NCI-H1417 (cell line): ENCODE measurements at regions not wholly inside any gene's neighbourhood (a gene's known extent, or its start where the extent isn't known, plus 50 kb on each side); places are given as distances from the start of the nearest gene placed in this dataset.
"Not testable (repeated sequence)": the region's sequence is repeated elsewhere in the genome, so short reads cannot be mapped to it uniquely, and the experiment has no call there.

Source experiments
- DNase-seq, 3 experiments: peaks; one replicate each; lab custom pipeline; 2025; lab: John Stamatoyannopoulos, UW

DNA sequence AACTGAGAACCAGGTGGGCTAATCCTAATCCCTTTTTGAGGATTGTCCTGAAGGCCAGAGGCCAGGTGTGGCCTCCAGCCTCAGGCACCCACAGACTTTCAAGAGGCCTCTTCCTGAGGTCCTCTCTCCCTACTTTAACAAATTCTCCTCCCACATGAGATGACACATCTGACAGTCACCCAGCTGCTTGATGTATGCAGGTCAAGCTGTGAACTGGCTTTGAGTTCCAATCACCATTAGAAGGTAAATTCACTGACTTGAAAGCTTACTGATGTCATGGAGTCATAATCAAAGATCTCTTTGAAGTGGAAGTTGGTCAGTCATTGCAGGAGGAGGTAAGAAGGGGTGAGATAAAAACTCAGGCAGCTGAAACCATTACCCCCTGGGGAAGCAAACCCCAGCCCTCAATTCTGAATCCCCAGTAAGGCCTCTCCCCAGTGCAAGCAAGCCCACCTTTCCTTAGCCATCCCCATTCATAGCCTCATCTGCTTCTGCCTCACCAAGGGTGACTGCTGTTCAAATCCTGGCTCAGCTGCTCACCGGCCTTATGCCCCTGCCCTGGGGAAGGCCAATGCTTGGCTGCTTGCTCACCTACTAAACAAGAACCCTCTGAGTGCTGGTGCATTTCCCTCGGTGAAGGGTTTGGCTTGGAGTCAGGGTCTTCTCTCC lies 196.3 kb downstream of the BCL2L11 start:
- DNase-seq, result not testable (repeated sequence)

DNA sequence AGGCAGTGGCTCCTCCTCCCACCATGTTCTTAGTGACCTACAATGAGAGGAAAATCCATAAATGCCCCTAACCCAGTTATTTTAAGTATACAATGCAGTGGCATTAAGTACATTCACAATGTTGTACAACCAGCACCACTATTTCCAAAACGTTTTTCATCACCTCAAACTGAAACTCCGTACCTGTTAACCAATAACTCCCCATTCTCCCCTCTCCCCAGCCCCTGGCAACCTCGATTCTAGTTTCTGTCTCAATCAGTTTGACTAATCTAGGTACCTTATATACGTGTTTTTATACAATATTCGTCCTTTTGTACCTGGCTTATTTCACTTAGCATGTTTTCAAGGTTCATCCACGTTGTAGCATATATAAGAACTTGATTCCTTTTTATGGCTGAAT lies 198.8 kb downstream of the BCL2L11 start:
- not testable (repeated sequence) for DNase-seq

DNA sequence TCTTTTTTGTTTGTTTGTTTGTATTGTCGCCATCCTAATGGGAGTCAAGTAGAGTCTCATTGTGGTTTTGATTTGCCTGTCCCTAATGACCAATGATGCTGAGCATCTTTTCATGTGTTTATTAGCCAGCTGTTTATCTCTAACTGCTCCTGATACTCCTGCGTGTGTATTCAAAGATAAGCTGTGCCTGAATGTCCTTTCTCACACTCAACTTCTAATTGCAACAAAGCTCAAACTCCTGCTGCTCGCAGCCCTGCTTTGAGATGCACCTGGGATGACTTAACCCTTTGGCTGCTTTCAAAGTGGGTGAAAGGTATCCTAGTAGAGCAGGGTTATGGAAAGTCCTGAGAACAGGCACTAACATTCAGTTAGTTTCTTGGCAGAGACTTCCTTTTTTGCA lies 199.6 kb downstream of the BCL2L11 start:
- not testable (repeated sequence) for DNase-seq

DNA sequence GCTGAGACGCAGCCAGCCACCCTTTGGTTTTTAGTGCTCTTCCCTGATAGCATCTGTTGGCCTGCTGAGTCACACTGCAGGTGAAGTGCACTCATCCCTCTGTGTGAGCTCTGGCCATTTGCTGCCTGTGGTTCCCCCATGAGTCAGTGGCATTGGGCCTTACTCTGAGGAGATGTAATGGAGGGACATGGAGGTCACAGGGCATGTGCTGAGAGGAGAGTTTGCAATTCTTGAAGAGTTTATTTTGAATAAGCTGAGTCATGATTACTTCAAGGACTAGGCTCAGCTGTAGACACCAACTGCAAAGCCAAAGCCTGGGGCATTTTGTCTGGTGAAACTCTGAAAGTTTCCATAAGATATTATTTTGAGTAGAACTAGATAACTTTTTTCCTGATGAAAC lies 200.3 kb downstream of the BCL2L11 start:
- DNase-seq, result not testable (repeated sequence)

DNA sequence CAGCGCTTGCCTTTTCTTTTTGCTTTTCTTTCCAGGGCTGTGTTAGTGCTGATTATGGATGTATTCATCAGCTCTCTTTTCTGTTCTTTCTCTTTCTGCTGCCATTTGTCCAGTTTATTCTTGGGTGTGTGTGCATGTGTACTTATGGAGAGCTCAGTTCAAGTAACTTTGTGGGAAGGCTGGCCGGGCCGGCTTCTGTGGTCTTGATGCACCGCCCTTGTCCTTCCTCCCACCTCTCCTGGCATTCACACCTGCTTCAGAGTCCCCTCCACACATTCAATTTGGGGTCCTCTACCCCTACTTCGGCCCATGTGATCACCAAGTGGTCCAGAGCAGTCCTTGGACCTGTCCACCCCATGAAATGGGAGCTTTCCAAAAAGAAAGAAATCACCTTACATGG lies 202.7 kb downstream of the BCL2L11 start:
- not testable (repeated sequence) for DNase-seq

DNA sequence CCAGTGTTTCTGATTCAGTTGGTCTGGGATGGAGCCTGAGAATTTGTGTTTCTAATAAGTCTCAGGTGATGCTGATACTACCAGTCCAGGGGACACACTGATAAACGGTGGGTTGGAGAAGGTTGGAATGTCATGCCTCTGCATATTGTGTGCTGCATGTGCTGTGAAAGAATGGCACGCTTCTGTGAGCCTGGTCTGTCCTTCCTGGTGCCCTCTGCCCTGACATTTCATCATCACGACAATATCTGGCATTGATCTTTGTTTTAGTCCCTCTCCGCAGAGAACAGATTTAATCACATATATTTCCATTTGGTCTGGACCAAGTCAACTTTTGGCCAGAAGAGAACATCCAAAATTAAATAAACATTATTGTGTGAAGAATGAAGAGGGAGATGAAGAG lies 207.0 kb downstream of the BCL2L11 start:
- not testable (repeated sequence) for DNase-seq

DNA sequence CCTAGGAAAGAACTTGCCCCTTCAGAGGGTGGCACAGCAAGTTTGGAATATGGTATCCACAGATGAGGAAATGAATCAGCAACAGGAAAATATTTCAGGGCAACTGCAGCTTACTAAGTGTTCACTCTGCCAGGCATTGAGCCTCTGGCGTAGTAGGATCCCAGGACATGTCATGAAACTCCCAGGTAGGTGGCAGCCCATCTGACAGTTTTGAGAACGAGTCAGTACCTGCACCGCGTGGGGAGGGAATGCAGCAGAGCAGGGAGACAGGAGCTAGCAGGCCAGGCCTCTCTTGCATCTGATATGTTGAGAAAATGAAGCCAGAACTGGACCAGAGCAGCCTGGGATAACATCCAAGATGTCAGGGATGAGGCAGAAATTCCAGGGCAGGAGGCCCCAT lies 208.6 kb downstream of the BCL2L11 start:
- not testable (repeated sequence) for DNase-seq

DNA sequence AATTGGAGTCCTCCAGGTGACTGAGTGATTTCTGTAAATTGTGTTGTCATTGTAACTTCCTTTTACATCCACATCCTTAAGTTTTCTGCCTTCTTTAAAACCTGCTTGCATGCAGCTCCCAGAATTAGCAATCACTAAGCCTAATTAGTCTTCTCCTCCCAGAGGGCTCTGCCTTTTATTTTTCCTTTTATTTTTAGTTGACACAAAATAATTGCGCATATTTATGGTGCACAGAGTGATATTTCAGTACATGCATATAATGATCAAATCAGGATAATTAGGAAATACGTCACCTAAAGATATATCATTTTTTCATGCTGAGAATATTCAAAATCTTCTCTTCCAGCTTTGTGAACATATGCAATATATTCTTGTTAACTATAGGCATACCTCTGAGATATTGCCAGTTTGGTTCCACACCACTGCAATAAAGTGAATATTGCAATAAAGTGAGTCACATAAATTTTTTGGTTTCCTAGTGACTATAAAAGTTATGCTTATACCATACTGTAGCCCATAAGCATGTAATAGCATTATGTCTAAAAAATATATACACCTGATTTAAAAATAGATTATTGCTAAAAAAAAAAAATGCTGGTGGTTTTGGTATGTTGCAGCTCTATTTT lies 210.5 kb downstream of the BCL2L11 start:
- DNase-seq, result not testable (repeated sequence)

DNA sequence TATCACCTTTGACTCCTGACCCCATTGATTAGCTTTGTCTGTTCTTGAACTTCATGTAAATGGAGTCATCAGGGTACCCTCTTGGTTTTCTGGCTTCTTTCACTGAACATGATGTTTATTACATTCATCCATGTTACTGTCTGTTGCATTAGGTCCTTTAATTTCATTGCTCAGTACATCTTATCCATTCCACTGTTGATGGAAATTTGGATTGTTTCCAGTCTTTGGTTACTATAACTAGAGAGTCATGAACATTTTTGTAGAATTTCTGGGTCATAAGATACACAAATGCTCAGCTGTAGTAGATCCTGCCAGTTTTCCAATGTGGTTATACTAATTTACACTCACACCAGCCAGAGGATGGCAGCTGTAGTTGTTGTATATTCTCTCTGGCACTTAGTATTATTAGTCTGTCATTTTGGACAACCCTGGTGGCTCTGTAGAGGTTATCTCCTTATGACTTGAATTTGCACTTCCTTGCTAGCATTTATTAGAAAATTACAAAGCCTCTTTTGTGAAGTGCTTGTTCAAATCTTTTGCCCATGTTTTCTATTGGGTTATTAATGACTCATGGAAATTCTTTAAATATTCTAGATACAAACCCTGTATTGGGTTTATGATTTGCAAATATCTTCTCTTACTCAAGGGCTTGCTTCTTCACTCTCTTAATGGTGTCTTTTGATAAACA lies 214.7 kb downstream of the BCL2L11 start:
- not testable (repeated sequence) for DNase-seq

DNA sequence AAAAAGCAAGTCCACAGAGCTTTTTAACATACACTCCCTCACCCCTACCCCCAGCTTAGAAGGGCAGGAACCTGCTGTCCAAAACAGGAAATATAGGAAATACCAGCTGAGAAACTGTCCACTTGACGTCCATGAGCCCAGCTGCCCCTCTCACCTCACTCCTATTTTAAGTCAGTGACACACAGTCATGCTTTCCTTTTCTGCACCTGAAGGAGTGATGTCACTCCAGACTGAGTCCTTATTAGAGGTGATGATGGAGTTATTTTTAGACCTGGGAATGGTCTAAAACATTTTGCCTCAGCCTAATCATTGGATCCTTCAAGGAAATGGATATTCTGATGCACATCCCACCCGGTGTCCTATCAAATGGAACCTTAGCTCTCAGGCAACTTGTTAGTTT lies 217.8 kb downstream of the BCL2L11 start:
- DNase-seq, result not testable (repeated sequence)

DNA sequence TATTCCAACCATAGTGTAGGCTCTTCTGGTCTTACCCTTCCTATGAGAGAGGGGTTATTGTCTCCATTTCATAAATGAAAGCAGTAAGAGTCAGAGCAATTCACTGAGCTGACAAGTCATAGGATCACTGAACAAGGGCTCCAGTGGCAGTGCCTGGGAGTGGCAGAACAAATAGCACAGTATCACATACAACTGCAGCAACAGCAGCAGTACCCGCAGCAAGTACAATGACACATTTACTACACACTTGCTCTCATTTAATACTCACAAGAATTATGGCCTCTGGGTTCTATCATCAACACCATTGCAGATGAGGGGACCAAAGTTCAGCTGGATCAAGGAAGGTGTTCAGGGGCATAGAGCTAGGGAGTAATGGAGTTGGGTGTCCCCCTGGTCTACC lies 218.8 kb downstream of the BCL2L11 start:
- not testable (repeated sequence) for DNase-seq

DNA sequence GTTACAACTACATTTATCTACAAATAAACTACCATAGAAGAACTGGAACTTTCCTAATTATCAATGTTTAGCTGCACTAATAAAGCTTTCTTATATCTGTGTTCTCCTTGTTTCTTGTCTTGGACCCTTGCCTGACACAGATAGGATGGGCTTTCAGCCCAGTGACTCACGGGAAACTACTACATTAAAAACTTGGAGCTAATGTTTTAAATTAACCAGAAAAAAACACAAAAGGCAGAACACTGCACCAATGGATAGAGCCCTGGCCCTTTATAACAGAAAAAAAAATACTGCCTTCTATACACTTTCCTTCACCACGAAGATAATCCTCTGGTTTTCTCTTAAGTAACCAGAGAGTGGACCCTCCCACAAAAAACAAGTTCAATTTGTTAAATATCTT lies 223.9 kb downstream of the BCL2L11 start:
- not testable (repeated sequence) for DNase-seq

DNA sequence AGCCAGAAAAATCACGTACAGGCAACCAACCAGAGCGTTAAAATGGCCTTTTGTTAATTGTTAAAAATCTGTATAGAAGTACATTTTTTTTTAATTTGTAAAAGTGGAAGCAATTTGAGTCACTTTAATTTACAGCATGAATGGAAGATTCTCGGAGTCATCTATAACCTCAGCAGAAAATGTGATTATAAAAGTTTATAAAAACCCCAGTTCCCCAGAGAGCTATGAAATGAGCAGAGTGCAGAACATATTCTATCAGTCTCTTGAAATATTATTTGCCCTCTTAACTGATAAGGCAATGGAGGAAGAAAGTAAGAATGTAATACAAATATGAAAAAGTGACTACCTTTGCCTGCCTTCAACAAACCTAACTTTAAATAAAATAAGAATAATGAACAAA lies 224.7 kb downstream of the BCL2L11 start:
- not testable (repeated sequence) for DNase-seq

DNA sequence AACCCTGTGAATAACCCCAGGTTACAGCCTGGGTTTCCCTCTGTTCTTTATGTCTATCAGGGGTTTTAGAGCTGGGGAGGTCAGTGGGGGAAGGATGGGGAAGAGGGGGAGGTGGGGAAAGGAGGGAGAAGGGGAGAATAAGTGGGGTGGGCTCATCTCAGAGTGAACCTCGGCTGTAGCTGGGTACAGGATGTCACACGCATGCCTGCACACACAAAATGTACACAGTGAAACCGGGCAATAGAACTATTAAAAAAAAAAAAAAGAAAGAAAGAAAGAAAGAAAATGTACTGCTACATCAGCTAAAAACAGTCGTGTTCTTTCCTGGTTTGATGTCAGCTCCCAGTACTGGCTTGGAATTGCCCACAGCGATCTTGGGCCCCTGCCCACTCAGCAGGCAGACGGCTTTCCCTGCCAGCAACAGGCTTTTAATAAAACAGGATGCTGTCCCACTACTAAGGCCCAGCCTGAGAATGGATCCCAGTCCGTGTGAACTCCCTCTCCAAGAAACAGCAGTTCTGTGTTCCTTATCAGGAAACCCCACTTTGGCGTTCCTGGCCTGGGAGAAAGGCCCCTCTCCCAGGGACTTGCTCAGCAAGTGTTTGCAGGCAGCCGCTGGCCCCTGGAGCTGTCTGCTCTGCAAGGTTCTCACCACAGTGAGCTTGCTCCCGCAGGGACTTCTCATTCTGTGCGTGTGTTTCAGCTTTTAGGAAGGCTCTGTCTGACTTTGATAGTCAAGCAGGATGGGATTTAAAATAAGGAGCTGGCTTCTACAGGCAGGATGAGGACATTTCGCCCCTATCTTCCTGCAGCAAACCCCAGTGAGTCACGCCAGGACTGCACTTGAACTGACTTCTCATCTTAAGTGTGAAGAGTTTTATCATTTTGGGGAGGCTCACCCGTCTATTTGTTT lies 225.6 kb downstream of the BCL2L11 start:
- not testable (repeated sequence) for DNase-seq

DNA sequence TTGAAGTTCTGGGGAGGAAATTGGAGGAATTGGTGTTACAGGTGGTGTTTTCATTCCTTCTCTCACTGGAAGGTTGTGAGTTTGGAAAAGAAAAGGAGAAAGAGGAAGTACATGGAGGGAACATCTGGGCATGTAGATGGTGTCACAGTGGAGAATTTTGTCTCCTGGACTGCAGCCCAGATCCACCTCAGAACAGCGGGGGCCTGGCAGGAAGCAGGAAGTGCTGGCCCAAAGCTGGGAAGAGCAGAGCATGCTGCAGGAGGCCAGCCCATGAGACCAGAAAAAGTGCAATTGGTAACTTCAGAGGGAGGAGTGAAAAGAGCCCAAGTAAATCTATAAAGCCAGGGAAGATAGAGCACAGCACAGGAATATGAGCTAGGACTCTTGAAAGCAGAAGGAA lies 227.0 kb downstream of the BCL2L11 start:
- DNase-seq, result not testable (repeated sequence)

DNA sequence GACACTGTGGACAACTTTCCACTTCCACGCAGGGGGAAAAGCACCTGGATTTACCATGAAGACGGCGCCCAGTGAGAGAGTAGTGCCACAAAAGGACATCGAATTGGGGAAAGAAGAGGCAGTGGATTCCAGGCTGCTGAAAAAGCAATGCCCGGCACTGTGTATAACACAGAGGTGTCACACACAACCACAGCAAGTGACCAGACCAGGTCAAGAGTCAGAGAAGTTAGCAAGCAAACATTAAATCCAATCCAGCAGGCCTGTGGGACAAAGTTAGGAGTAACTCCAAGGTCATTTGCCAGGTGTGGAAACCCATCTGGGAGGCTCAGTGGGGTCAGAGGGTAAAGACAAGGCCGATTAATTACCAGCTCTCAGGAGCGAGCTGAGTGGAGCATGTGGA lies 227.6 kb downstream of the BCL2L11 start:
- DNase-seq, result not testable (repeated sequence)

DNA sequence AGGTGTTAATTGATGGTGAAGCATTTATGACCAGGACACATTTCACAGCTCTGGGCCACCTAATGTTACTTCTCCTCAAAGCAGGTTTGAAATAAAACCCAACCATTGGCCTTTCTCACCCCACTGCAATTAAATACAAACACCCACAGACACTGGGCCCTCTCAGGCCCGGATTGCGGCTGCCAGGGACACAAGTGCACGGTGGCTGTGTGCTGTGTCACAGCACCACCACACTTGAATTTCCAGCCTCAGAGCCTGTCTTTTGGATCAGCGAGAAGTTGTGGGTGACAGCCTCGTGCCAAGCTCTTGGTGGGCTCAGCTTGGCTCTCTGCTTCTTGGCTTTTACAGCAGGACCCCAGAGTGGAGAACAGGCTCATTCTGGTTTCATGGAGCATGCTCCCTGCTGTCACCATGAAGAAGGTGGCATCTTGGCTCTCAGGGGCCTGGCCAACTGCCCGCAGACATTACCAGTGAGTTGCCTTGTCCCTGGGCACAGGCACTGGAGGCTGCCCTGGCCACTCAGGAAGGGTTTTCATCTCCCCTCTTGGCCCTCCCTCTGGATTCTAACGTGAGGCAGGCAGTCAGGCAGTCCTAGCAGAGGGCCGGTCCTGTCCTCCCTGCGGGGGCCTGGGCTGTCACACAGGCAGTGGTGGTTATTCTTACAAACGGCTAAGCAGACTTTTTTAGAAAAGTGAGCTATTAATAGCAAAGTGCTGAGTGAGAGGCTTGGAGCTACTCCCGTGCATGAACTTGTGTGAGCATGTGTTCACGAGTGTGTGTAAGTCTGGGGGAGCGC lies 234.5 kb downstream of the BCL2L11 start:
- DNase-seq, result not testable (repeated sequence)

DNA sequence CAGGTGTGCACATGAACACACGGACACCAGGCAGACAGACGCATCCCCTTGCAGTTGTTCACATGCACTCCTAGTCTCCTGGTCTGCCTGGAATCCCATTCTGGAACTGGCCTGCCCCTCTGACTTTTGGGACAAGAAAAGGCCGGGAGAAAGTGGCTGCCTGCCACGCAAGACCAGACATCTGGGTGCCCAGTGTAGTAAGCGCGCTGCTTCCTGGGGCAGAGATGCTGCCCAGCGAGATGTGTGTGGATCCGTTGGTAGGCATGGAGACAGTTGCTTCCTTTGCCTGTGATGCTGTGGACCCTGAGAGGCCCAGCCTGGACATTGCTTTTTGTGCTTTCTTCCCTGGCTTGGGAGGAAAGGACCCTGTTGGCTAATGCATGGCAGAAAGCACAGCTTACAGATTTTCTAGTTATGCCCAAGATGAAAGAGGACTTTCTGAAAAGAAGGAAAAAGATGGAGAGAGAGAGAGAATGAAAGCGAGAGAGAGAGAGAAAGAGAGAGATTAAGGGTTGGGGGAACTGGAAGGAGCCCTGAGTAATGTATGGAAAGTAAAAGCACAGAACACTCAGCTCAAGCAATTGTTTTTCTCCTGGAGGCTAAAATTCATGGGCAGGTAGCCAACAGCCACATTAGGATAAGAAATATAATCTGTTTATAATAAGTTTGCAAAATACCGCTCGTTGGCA lies 235.3 kb downstream of the BCL2L11 start:
- not testable (repeated sequence) for DNase-seq

DNA sequence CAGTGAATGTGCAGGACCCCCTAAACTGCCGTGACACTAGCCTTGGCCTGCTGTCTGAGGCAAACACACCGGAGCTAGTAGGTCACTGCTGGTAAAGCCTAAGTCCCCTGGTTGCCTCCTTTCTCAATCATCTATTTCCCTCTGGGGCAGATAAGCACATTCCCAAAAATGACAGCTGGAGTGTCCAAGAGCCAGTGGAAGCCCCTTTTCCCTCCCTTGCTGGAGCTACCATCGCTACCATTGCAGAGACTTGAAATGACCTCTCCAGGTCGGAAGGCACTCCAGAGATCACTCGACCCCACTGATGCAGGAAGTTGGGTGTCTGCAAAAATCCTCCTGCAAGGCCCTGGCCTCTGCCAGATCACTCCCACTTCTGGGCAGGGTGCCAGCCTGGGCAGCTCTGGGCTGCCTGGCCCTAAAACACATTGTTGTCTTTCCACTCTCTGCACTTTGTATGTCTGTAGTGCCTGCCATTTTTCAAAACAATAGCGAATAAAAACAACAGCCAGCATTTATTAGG lies 235.9 kb downstream of the BCL2L11 start:
- not testable (repeated sequence) for DNase-seq

DNA sequence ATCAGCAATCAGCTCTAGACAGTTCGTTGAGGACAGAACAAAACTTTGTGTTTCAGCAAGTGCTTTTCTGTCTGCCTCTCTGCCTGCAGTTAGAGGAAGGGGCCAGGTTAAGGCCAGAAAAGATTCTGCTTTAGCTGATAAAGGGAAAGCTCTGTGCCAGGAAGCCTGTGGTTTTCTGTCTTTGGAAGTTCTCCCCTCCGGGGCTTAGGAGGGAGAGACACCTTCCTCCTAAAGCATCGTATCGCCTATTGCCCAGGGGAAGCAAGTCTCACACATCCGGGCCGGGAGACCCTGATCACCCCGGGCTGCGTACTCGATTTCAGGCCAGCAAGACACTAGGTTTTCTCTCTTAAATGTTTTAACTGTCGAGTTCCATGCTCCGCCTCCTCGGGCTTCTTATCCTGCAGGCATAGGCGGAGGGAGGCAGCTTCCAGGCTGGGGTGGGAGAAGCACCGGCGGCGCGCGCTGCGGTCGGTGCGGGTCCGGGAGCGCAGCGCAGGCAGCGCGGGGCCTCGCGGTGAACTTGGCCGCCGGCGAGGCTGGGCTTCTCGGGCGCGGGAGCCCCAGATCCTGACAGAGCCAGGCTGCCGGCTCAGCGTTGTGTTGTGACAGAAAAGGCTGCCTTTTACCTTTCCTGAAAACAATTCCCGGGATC lies 245.4 kb downstream of the BCL2L11 start:
- not testable (repeated sequence) for DNase-seq
